Retinal pigment epithelial cell (primary cell): ENCODE measurements at regions not wholly inside any gene's neighbourhood (a gene's known extent, or its start where the extent isn't known, plus 50 kb on each side); places are given as distances from the start of the nearest gene placed in this dataset.

Source experiments
- DNase-seq: peaks from one replicate; pipeline ENCODE4 v3.0.0-alpha.2; 2010; ENCODE audit warnings: low read depth
- H3K4me3 ChIP-seq: 2 replicates; pipeline ENCODE4 v1.5.1; 2011; ENCODE audit warnings: mild to moderate bottlenecking, low read length, control low read depth, moderate library complexity
- CTCF ChIP-seq: conservative IDR thresholded peaks from 2 replicates; pipeline ENCODE4 v1.5.1; 2011; ENCODE audit warnings: low read depth, low read length, control low read depth, inconsistent platforms

- TF ChIP-seq CTCF = no peak
- no peak overlapping the region for H3K4me3 ChIP-seq
- DNase-seq = no peak
These were observed 1837.5 kb upstream of the CELF4 start for GRCh38 chr18:39403121-39403520.

- DNase-seq = no peak
- no peak overlapping the region for H3K4me3 ChIP-seq
- TF ChIP-seq CTCF = no peak
These were observed 1834.1 kb upstream of the CELF4 start for GRCh38 chr18:39399662-39400061.

- H3K4me3 ChIP-seq = no peak overlapping the region
- no peak for DNase-seq
- no peak for TF ChIP-seq CTCF
These were observed 1830.6 kb upstream of the CELF4 start for GRCh38 chr18:39396168-39396567.

GRCh38 chr18:39389800-39390379 is 1824.3 kb upstream of the CELF4 start:
- DNase-seq = peak; percentile 23
- no peak overlapping the region for H3K4me3 ChIP-seq
- no peak for TF ChIP-seq CTCF

- H3K4me3 ChIP-seq = peak overlapping the region; percentile 1
- no peak for TF ChIP-seq CTCF
- DNase-seq = no peak
These were observed 1815.3 kb upstream of the CELF4 start for GRCh38 chr18:39380866-39381265.

GRCh38 chr18:39380186-39380725 is 1814.7 kb upstream of the CELF4 start:
- no peak overlapping the region for H3K4me3 ChIP-seq
- TF ChIP-seq CTCF = no peak
- no peak for DNase-seq

- no peak for DNase-seq
- no peak for TF ChIP-seq CTCF
- H3K4me3 ChIP-seq = no peak overlapping the region
These were observed 1809.5 kb upstream of the CELF4 start for GRCh38 chr18:39375066-39375465.
